HPDE6-E6E7 (cell line): ENCODE measurements at regions not wholly inside any gene's neighbourhood (a gene's known extent, or its start where the extent isn't known, plus 50 kb on each side); places are given as distances from the start of the nearest gene placed in this dataset.
A peak's percentile ranks its signal among the peaks of the same experiment; 100 is the strongest.
"Not testable (repeated sequence)": the region's sequence is repeated elsewhere in the genome, so short reads cannot be mapped to it uniquely, and the experiment has no call there.

ENCODE experiments used
- DNase-seq: peaks from one replicate; pipeline ENCODE4 v3.0.0; 2011; ENCODE audit warnings: missing footprints; ENCODE audit errors: extremely low spot score

- no peak for DNase-seq
These were observed 132.6 kb downstream of the CUL2 start for GRCh38 chr10:34957531-34957930.

- no peak for DNase-seq
These were observed 133.4 kb downstream of the CUL2 start for GRCh38 chr10:34956756-34957155.

GRCh38 chr10:34955391-34955790 lies 134.8 kb downstream of the CUL2 start:
- DNase-seq: no peak

- peak; percentile 54 for DNase-seq
These were observed 136.0 kb downstream of the CUL2 start for GRCh38 chr10:34954142-34954541.

GRCh38 chr10:34951263-34951887 lies 136.3 kb upstream of the PARD3 start:
- DNase-seq: not testable (repeated sequence)

- not testable (repeated sequence) for DNase-seq
These were observed 130.9 kb upstream of the PARD3 start for GRCh38 chr10:34945951-34946522.

GRCh38 chr10:34941471-34942357 lies 126.6 kb upstream of the PARD3 start:
- peak; percentile 43 for DNase-seq

GRCh38 chr10:34940436-34940835 lies 125.3 kb upstream of the PARD3 start:
- DNase-seq: no peak

GRCh38 chr10:34938399-34938670 lies 123.2 kb upstream of the PARD3 start:
- no peak for DNase-seq

- DNase-seq: not testable (repeated sequence)
These were observed 122.7 kb upstream of the PARD3 start for GRCh38 chr10:34937643-34938398.

GRCh38 chr10:34936061-34936460 lies 121.0 kb upstream of the PARD3 start:
- no peak for DNase-seq

- DNase-seq: no peak
These were observed 118.6 kb upstream of the PARD3 start for GRCh38 chr10:34933676-34934075.

- DNase-seq: no peak
These were observed 117.1 kb upstream of the PARD3 start for GRCh38 chr10:34932235-34932634.

- no peak for DNase-seq
These were observed 116.1 kb upstream of the PARD3 start for GRCh38 chr10:34931216-34931615.

- DNase-seq: no peak
These were observed 107.0 kb upstream of the PARD3 start for GRCh38 chr10:34922138-34922537.

GRCh38 chr10:34920578-34920977 lies 105.5 kb upstream of the PARD3 start:
- DNase-seq: no peak

- DNase-seq: no peak
These were observed 103.8 kb upstream of the PARD3 start for GRCh38 chr10:34918776-34919315.

- no peak for DNase-seq
These were observed 103.1 kb upstream of the PARD3 start for GRCh38 chr10:34918060-34918775.

- DNase-seq: peak; percentile 5
These were observed 101.2 kb upstream of the PARD3 start for GRCh38 chr10:34916314-34916713.

GRCh38 chr10:34912771-34913170 lies 97.7 kb upstream of the PARD3 start:
- DNase-seq: no peak

GRCh38 chr10:34911661-34912205 lies 96.6 kb upstream of the PARD3 start:
- DNase-seq: no peak
